ENCODE measurements at regions not wholly inside any gene's neighbourhood (a gene's known extent, or its start where the extent isn't known, plus 50 kb on each side); places are given as distances from the start of the nearest gene placed in this dataset.
"Not testable (repeated sequence)": the region's sequence is repeated elsewhere in the genome, so short reads cannot be mapped to it uniquely, and the experiment has no call there.

GRCh38 chr4:24368801-24369200 lies 215.6 kb downstream of the DHX15 start:
- no peak for DNase-seq

GRCh38 chr4:24364852-24365251 lies 219.5 kb downstream of the DHX15 start:
- DNase-seq = no peak

GRCh38 chr4:24364249-24364648 lies 220.1 kb downstream of the DHX15 start:
- DNase-seq = no peak

- no peak for DNase-seq
Observed at GRCh38 chr4:24363751-24364150, 220.6 kb downstream of the DHX15 start.

GRCh38 chr4:24352112-24352511 lies 232.2 kb downstream of the DHX15 start:
- no peak for DNase-seq

GRCh38 chr4:24349168-24349996 lies 235.0 kb downstream of the DHX15 start:
- not testable (repeated sequence) for DNase-seq

- DNase-seq = no peak
Observed at GRCh38 chr4:24339260-24339659, 245.1 kb downstream of the DHX15 start.

GRCh38 chr4:24337451-24338190 lies 246.7 kb downstream of the DHX15 start:
- no peak for DNase-seq

GRCh38 chr4:24335616-24336015 lies 248.7 kb downstream of the DHX15 start:
- DNase-seq = no peak

GRCh38 chr4:24334906-24335305 lies 249.4 kb downstream of the DHX15 start:
- no peak for DNase-seq

- DNase-seq = no peak
Observed at GRCh38 chr4:24330573-24330972, 253.8 kb downstream of the DHX15 start.

GRCh38 chr4:24330172-24330571 lies 254.2 kb downstream of the DHX15 start:
- peak in 2 of 3 donors; percentile 10 to 18 for DNase-seq

GRCh38 chr4:24328711-24329110 lies 255.6 kb downstream of the DHX15 start:
- no peak for DNase-seq

GRCh38 chr4:24328310-24328709 lies 256.0 kb downstream of the DHX15 start:
- no peak for DNase-seq

- DNase-seq = no peak
Observed at GRCh38 chr4:24322995-24323394, 261.4 kb downstream of the DHX15 start.

GRCh38 chr4:24322511-24322910 lies 261.8 kb downstream of the DHX15 start:
- peak in 1 of 3 donors; percentile 6 for DNase-seq

- DNase-seq = no peak
Observed at GRCh38 chr4:24321616-24322015, 262.7 kb downstream of the DHX15 start.

GRCh38 chr4:24321131-24321530 lies 263.2 kb downstream of the DHX15 start:
- DNase-seq = peak in 1 of 3 donors; percentile 36

GRCh38 chr4:24319387-24319786 lies 265.0 kb downstream of the DHX15 start:
- no peak for DNase-seq

GRCh38 chr4:24315056-24315455 lies 269.3 kb downstream of the DHX15 start:
- DNase-seq = no peak

- DNase-seq = no peak
Observed at GRCh38 chr4:24312261-24312913, 272.0 kb downstream of the DHX15 start.

GRCh38 chr4:24303926-24304325 lies 280.4 kb downstream of the DHX15 start:
- no peak for DNase-seq

- DNase-seq = peak in 1 of 3 donors; percentile 7
Observed at GRCh38 chr4:24298911-24299310, 285.4 kb downstream of the DHX15 start.

All from muscle of back (tissue), 3 donors.